ENCODE measurements at regions not wholly inside any gene's neighbourhood (a gene's known extent, or its start where the extent isn't known, plus 50 kb on each side); places are given as distances from the start of the nearest gene placed in this dataset.
A peak's percentile ranks its signal among the peaks of the same experiment; 100 is the strongest.

- DNase-seq (ENCODE audit: low spot score) = no peak
Measured at GRCh38 chr17:15039366-15039765, 225.8 kb downstream of the PMP22 start.

- DNase-seq (ENCODE audit: low spot score) = no peak
Measured at GRCh38 chr17:15038656-15039055, 226.5 kb downstream of the PMP22 start.

DNA sequence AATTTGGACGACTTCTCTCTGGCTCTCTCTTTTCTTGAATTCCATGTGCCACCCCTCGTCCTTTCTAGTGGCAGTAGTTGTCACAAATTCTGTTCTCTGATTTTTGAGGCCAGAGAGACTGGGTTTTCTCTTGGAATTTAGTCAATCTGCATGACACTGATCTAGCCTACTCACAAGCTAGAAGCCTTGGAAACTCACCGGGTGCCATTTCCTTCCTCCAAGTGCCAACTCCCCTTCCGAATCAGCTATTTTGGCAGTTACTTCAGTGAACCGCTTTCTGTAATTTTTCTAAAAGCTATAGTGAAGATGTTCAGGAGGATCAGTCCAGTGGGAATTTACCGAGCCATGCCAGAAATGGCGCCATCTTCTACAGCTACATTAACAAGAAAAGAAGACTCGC, 228.9 kb downstream of the PMP22 start:
- no peak for DNase-seq (ENCODE audit: low spot score)

- DNase-seq (ENCODE audit: low spot score) = no peak
Measured at GRCh38 chr17:15031975-15032374, 233.2 kb downstream of the PMP22 start.

DNA sequence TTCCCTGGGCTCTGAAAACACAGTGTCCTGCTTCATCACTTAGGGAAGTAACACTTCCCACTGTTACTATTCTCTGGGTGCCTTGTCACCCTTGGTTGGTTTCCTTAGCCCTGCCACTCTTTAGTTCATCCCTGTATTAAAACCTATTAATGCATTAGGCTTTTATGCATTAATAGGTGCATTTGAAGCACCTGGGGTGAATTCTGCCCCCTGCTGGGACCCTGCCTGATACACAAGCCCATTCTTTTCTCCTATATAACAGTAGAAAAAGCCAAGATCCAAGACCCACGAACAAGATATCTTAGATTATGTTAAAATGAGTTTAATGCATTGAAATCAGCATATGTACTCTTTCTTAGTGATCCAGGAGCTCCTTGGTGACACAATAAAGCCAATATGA, 235.7 kb downstream of the PMP22 start:
- no peak for DNase-seq (ENCODE audit: low spot score)

- no peak for DNase-seq (ENCODE audit: low spot score)
Measured at GRCh38 chr17:15027853-15028252, 237.3 kb downstream of the PMP22 start.

DNA sequence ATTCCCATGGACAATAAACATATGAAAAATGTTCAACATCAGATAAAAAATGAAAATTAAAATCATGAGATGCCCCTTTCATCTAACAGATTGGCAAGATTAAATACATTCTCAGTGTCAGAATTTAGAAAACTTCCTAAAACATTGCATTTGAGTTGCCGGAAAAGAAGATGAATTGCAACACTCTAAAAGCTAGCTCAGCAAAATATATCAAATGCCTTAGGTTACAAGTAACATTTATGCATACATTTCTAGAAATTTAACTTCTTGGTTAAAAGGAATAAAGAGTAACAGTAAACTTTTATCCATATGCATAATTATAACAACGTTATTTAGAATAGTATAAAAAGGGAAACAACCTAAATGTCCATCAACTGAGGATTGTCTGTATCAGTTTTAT, 239.0 kb downstream of the PMP22 start:
- DNase-seq (ENCODE audit: low spot score) = no peak

- DNase-seq (ENCODE audit: low spot score) = no peak
Measured at GRCh38 chr17:15023589-15024336, 241.4 kb downstream of the PMP22 start.

DNA sequence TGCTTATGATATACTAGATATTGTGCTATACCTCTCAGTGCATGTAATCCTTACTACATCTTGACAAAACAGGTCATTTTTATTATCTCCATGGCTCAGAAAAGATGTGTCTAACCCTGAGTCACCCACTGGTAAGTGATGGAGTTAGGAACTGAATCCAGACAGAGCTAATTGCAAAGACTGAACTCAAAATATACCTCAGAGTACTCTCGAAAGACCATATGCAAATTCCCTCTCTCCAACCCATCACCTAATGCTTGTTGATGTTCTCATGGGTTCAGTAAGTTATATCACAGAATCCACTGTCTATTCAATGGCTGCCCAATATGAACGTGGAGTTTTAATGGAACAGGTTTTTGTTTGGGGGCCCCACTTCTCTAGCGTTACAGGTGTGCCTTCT, 246.0 kb downstream of the PMP22 start:
- DNase-seq (ENCODE audit: low spot score) = no peak

GRCh38 chr17:15012351-15012980, 252.7 kb downstream of the PMP22 start:
- DNase-seq (ENCODE audit: low spot score) = no peak

- DNase-seq (ENCODE audit: low spot score) = no peak
Measured at GRCh38 chr17:15009087-15009486, 256.0 kb downstream of the PMP22 start.

GRCh38 chr17:15007147-15007553, 258.0 kb downstream of the PMP22 start:
- no peak for DNase-seq (ENCODE audit: low spot score)

- no peak for DNase-seq (ENCODE audit: low spot score)
Measured at GRCh38 chr17:15006421-15007128, 258.6 kb downstream of the PMP22 start.

DNA sequence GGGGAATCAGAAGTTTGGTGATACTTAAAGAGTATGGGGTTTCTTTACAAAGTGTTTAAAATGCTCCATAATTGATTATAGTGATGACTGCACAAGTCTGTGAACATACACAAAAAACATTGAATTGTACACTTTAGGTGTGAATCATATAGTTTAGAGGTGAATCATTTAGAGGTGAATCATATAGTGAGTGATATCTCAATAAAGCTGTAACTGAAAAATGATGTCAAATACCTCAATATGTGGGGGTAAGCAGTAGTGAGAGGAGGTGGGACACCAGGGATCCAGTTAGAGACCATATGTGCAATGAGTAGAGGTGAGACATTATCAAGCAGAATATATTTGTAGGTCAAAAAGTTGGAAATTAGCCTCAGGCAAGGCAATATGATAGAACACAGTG, 264.5 kb downstream of the PMP22 start:
- peak; percentile 30 for DNase-seq (ENCODE audit: low spot score)

DNA sequence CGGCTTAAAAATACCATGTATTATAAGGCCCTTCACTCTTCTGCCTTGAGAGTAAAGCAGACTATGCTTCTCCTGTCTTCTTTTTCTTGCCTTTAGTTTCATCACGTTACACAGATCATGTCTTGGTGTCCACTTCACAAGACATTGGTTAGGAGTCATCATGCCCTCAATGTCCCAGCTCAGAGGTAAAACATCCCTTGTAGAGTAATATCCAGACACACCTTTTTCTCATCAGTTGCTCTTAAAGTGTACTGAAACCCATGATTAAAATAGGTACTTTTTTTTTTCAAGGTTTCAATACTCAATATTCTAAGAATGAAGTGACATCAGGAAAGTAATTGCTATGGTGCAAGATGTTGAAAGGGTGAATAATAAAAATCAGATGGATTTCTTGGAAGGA, 267.8 kb downstream of the PMP22 start:
- DNase-seq (ENCODE audit: low spot score) = no peak

- no peak for DNase-seq (ENCODE audit: low spot score)
Measured at GRCh38 chr17:14986127-14986526, 279.0 kb downstream of the PMP22 start.

GRCh38 chr17:14972844-14973243, 292.3 kb downstream of the PMP22 start:
- DNase-seq (ENCODE audit: low spot score) = no peak

- DNase-seq (ENCODE audit: low spot score) = no peak
Measured at GRCh38 chr17:14971054-14971453, 294.1 kb downstream of the PMP22 start.

GRCh38 chr17:14959106-14959648, 305.9 kb downstream of the PMP22 start:
- DNase-seq (ENCODE audit: low spot score) = no peak

DNA sequence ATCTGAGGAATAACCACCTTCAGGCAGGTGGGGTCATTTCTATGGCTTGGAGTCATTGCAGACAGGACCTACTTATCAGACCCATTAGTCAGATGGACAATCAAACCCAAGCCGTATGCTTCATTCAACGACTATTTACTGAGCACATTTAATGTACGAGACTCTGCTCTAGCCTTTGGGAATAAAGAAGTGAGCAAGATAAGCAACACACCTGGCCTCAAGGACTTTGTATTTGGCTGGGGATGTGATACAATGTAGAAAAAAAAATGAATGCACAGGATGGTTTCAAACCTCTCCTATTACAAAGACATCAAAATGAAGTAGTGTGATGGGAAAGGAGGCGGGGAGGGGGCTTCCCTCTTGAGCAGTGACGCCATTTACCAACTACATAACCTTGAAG, 311.7 kb downstream of the PMP22 start:
- no peak for DNase-seq (ENCODE audit: low spot score)

GRCh38 chr17:14950686-14951085, 314.4 kb downstream of the PMP22 start:
- no peak for DNase-seq (ENCODE audit: low spot score)

DNA sequence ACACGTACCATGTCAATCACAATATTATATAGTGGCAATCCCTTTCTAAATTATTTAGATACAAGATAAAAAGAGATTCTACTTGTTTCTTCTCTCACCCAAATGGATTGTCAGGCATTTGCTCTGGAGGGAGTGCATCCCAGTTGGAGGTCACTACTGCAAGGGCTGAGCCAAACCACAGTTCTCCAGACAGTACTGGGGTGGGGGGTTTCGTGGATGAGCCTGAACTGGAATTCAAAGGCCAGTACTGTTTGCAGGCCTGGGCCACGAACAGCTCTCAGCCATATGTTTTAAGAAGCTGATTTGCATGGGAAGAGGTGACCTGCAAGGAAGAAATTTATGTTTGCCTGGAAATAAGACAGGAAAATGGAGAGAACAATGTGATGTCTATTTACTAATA, 314.9 kb downstream of the PMP22 start:
- no peak for DNase-seq (ENCODE audit: low spot score)

DNA sequence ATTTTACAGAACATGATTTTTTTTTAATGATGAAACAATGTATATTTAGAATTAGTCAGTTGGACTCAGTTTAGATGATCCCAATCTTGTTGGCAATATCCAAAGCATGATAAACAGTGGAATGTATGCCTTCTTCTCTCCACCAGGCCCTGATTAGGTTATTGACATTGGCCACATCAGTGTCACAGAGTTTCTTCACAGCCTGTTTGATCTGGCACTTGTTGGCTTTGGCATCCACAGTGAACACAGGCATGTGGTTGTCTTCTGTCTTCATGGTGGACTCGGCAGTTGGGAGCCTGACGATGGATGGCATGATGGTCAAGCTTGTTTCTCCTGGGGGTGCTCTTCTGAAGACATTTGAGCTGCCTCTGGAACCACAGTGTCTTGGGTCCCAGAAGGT, 317.5 kb downstream of the PMP22 start:
- DNase-seq (ENCODE audit: low spot score) = no peak
